HG03108 (cell line): ENCODE measurements at regions not wholly inside any gene's neighbourhood (a gene's known extent, or its start where the extent isn't known, plus 50 kb on each side); places are given as distances from the start of the nearest gene placed in this dataset.

Source experiments
- ATAC-seq: cut with Tn5 transposase; IDR thresholded peaks from one replicate; pipeline ENCODE4 v1.9.1; 2021; ENCODE audit warnings: moderate library complexity; ENCODE audit not compliant: unreplicated experiment

- no peak for ATAC-seq
These were observed 568.3 kb upstream of the ADGRL2 start for GRCh38 chr1:81232420-81232819.

GRCh38 chr1:81231729-81232038, 569.0 kb upstream of the ADGRL2 start:
- ATAC-seq: no peak

- no peak for ATAC-seq
These were observed 569.6 kb upstream of the ADGRL2 start for GRCh38 chr1:81230983-81231728.

- no peak for ATAC-seq
These were observed 571.8 kb upstream of the ADGRL2 start for GRCh38 chr1:81228926-81229325.

GRCh38 chr1:81226603-81226928, 574.2 kb upstream of the ADGRL2 start:
- no peak for ATAC-seq

- no peak for ATAC-seq
These were observed 574.7 kb upstream of the ADGRL2 start for GRCh38 chr1:81225789-81226602.

- no peak for ATAC-seq
These were observed 576.5 kb upstream of the ADGRL2 start for GRCh38 chr1:81224222-81224621.

- no peak for ATAC-seq
These were observed 579.2 kb upstream of the ADGRL2 start for GRCh38 chr1:81221564-81221963.

GRCh38 chr1:81220614-81221071, 580.1 kb upstream of the ADGRL2 start:
- no peak for ATAC-seq

GRCh38 chr1:81217058-81217457, 583.7 kb upstream of the ADGRL2 start:
- ATAC-seq: no peak

GRCh38 chr1:81213279-81213678, 587.5 kb upstream of the ADGRL2 start:
- ATAC-seq: no peak

- ATAC-seq: no peak
These were observed 591.3 kb upstream of the ADGRL2 start for GRCh38 chr1:81209461-81209860.

GRCh38 chr1:81208441-81208840, 592.3 kb upstream of the ADGRL2 start:
- ATAC-seq: no peak

GRCh38 chr1:81205956-81206355, 594.8 kb upstream of the ADGRL2 start:
- ATAC-seq: no peak

GRCh38 chr1:81201779-81202178, 599.0 kb upstream of the ADGRL2 start:
- ATAC-seq: no peak

GRCh38 chr1:81197591-81197990, 603.1 kb upstream of the ADGRL2 start:
- no peak for ATAC-seq

- no peak for ATAC-seq
These were observed 607.8 kb upstream of the ADGRL2 start for GRCh38 chr1:81192647-81193642.

GRCh38 chr1:81190003-81190402, 610.7 kb upstream of the ADGRL2 start:
- ATAC-seq: no peak

- no peak for ATAC-seq
These were observed 613.1 kb upstream of the ADGRL2 start for GRCh38 chr1:81187635-81188034.

GRCh38 chr1:81186261-81186660, 614.5 kb upstream of the ADGRL2 start:
- ATAC-seq: no peak

- no peak for ATAC-seq
These were observed 617.2 kb upstream of the ADGRL2 start for GRCh38 chr1:81183553-81183952.
